ENCODE measurements at regions not wholly inside any gene's neighbourhood (a gene's known extent, or its start where the extent isn't known, plus 50 kb on each side); places are given as distances from the start of the nearest gene placed in this dataset.

DNA sequence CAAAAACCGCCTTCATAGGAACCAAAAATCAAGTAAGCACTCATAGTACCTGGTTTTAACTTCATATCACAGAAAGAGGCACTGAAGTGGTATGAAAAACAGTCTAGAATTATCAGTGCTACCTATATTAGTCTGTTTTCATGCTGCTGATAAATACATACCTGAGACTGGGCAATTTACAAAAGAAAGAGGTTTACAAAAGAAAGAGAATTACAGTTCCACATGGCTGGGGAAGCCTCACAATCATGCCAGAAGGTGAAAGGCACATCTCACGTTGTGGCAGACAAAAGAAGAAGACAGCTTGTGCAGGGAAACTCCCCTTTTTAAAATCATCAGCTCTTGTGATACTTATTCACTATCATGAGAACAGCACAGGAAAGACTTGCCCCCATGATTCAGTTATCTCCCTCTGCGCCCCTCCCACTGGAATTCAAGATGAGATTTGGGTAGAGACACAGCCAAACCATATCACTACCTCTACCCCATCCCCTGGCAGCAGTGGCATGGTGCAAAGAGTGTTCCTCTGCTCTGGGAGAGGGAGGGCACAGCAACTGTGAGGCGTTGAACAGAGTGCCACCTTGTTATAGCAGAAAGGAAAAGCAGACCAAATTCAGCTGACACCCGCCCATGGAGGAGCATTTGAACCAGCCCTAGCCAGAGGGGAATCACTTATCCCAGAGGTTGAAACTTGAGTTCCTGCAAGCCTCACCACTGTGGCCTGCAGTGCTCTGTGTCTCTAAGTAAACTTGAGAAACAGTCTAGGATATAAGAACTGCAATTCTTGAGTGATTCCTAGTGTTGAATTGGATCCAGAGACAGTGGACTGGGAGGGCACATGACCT is 61.9 kb upstream of the PTPRZ1 start:
- Histone ChIP-seq H3K4me1 (ENCODE audit: control insufficient read depth in 3 of 3, insufficient read depth in 2 of 3, low read depth in 1 of 3, low read length in 2 of 3) (no peaks in the 10 kb centered on the region), H3K27ac (ENCODE audit: low read depth in 1 of 3, low read length in 2 of 3) (no peak overlapping the region), H3K27me3 (ENCODE audit: control insufficient read depth in 3 of 3, insufficient read depth in 3 of 3, low read length in 3 of 3) (no peaks in the 10 kb centered on the region), H3K9me3 (ENCODE audit: control insufficient read depth in 2 of 2, insufficient read depth in 1 of 2, low read depth in 1 of 2, low read length in 1 of 2) (peaks cover 0 to 12% of the 10 kb centered on the region in 2 donors), H3K36me3 (ENCODE audit: control insufficient read depth in 3 of 3, insufficient read depth in 2 of 3, low read depth in 1 of 3, low read length in 3 of 3) (no peaks in the 10 kb centered on the region), H3K4me3 (ENCODE audit: low read depth in 1 of 3, low read length in 3 of 3) (no peak overlapping the region)
- FAIRE-seq (no peak), DNase-seq (no peak)
- WGBS, 3 donors, result 60 to 68% (median 61%) methylated on average over 5 of the region's 5 CpGs

DNA sequence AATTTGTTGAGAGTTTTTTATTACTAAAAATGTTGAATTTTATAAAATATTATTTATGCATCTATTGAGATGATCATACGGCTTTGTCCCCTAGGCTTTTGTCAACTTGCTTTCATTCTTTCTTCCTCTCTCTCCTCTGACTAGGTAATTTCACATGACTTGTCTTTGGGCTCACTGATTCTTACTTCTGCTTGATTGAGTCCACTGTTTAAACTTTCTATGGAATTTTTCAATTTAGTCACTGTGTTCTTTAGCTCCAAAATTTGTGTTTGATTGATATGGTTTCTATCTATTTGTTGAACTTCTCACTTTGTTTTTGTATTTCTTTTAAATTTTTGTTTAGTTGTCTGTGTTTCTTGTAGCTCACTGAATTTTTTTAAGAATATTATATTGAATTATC is 65.9 kb upstream of the PTPRZ1 start:
- no peak for FAIRE-seq

DNA sequence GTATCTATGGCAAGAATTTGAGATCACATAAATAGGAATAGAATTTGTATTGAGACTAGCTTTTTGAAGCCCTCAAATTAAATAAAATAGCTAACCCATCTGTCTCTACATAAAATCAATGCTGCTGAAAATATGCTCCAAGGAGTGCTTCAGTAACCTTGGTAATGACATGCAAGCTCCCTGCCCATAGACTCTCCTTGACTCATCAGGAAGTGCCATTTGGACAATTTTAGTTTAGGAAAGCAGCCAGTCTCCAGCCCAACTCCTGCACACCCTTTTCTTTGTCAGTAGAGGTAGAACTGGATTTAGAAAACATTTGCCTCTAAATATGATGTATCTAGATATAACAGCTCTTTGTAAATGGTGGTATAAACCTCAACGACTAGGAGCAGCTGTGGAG is 69.9 kb upstream of the PTPRZ1 start:
- H3K9me3 ChIP-seq (ENCODE audit: control insufficient read depth in 2 of 2, insufficient read depth in 1 of 2, low read depth in 1 of 2, low read length in 1 of 2), result peaks cover 0 to 12% of the 10 kb centered on the region in 2 donors
- DNase-seq, result no peak
- FAIRE-seq, result no peak
- H3K36me3 ChIP-seq (ENCODE audit: control insufficient read depth in 3 of 3, insufficient read depth in 2 of 3, low read depth in 1 of 3, low read length in 3 of 3), result no peaks in the 10 kb centered on the region
- H3K27ac ChIP-seq (ENCODE audit: low read depth in 1 of 3, low read length in 2 of 3), result no peak overlapping the region
- H3K27me3 ChIP-seq (ENCODE audit: control insufficient read depth in 3 of 3, insufficient read depth in 3 of 3, low read length in 3 of 3), result no peaks in the 10 kb centered on the region
- H3K4me1 ChIP-seq (ENCODE audit: control insufficient read depth in 3 of 3, insufficient read depth in 2 of 3, low read depth in 1 of 3, low read length in 2 of 3), result no peaks in the 10 kb centered on the region
- no peak overlapping the region for H3K4me3 ChIP-seq (ENCODE audit: low read depth in 1 of 3, low read length in 3 of 3)
- WGBS, 3 donors, result 42 to 66% (median 51%) methylated on average over 1 of the region's 1 CpG

More for the DNA sequence above, 65.9 kb upstream of the PTPRZ1 start:
- no peak for DNase-seq
- WGBS, 3 donors, result 90 to 100% (median 93%) methylated on average over 1 of the region's 1 CpG
- Histone ChIP-seq H3K27ac (ENCODE audit: low read depth in 1 of 3, low read length in 2 of 3) (no peak overlapping the region), H3K9me3 (ENCODE audit: control insufficient read depth in 2 of 2, insufficient read depth in 1 of 2, low read depth in 1 of 2, low read length in 1 of 2) (peaks cover 0 to 12% of the 10 kb centered on the region in 2 donors), H3K27me3 (ENCODE audit: control insufficient read depth in 3 of 3, insufficient read depth in 3 of 3, low read length in 3 of 3) (no peaks in the 10 kb centered on the region), H3K4me3 (ENCODE audit: low read depth in 1 of 3, low read length in 3 of 3) (no peak overlapping the region), H3K36me3 (ENCODE audit: control insufficient read depth in 3 of 3, insufficient read depth in 2 of 3, low read depth in 1 of 3, low read length in 3 of 3) (no peaks in the 10 kb centered on the region), H3K4me1 (ENCODE audit: control insufficient read depth in 3 of 3, insufficient read depth in 2 of 3, low read depth in 1 of 3, low read length in 2 of 3) (no peaks in the 10 kb centered on the region)

DNA sequence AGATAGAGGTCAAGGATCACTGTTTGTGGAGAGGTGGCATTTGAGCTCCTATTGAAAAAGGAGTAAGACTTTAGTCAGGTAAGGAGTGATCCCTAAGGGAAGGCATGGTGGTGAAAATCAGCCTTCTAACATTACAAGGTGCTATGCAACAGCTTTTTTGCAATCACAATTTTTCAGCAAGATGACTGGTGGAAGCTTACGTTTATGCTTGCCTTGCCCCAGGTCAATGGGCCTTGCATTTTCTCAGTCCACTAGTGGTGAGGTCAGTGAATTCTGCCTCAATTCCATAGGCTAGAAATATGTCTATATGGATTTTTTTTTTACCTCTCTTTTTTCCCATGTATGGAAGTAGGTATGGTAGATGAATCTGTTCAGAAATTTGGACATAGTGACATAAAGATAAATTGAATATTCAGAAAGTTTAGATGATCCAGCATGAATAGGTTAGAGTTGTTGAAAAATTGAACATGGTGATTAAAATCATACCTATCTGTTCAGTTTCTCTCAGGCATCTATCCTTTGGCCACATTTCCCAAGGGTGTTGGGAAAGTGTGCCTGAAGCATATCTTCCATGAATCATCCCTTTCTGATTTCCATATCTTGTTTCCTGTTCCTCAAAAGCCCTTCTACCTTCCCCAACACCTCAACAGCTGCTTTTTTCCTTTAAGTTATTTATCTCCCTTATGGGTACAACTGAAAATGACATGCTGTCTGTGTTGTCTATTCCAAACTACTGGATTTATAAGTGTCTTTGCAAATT is 71.9 kb upstream of the PTPRZ1 start:
- no peak overlapping the region for H3K27ac ChIP-seq (ENCODE audit: low read depth in 1 of 3, low read length in 2 of 3)
- DNase-seq (no peak), FAIRE-seq (no peak)
- no peaks in the 10 kb centered on the region for H3K9me3 ChIP-seq (ENCODE audit: control insufficient read depth in 2 of 2, insufficient read depth in 1 of 2, low read depth in 1 of 2, low read length in 1 of 2)
- no peaks in the 10 kb centered on the region for H3K36me3 ChIP-seq (ENCODE audit: control insufficient read depth in 3 of 3, insufficient read depth in 2 of 3, low read depth in 1 of 3, low read length in 3 of 3)
- no peak overlapping the region for H3K4me3 ChIP-seq (ENCODE audit: low read depth in 1 of 3, low read length in 3 of 3)
- H3K27me3 ChIP-seq (ENCODE audit: control insufficient read depth in 3 of 3, insufficient read depth in 3 of 3, low read length in 3 of 3), result no peaks in the 10 kb centered on the region
- no peaks in the 10 kb centered on the region for H3K4me1 ChIP-seq (ENCODE audit: control insufficient read depth in 3 of 3, insufficient read depth in 2 of 3, low read depth in 1 of 3, low read length in 2 of 3)
- WGBS, 3 donors, result 87 to 91% (median 89%) methylated on average over 1 of the region's 1 CpG

DNA sequence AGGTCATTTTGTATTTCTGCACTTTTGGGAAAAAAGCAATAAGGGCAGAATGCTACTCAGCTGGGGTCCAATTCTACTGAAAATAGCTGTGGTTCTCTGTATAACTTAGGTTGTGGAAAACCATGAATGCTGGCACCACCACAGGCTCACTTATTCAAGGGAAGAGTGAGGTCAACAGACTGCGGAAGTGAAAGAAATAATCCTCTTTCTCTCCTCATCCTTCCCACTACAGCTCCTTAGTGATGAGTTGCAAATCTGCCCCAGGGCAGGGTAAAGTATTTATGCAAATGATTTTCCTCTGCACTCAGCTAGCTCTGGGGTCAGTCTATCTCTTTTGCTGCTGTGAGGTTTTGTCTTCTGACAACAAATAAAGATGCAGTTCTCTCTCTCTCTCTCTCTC is 74.1 kb upstream of the PTPRZ1 start:
- Histone ChIP-seq H3K27me3 (ENCODE audit: control insufficient read depth in 3 of 3, insufficient read depth in 3 of 3, low read length in 3 of 3) (no peaks in the 10 kb centered on the region), H3K4me3 (ENCODE audit: low read depth in 1 of 3, low read length in 3 of 3) (no peak overlapping the region), H3K36me3 (ENCODE audit: control insufficient read depth in 3 of 3, insufficient read depth in 2 of 3, low read depth in 1 of 3, low read length in 3 of 3) (no peaks in the 10 kb centered on the region), H3K27ac (ENCODE audit: low read depth in 1 of 3, low read length in 2 of 3) (no peak overlapping the region), H3K9me3 (ENCODE audit: control insufficient read depth in 2 of 2, insufficient read depth in 1 of 2, low read depth in 1 of 2, low read length in 1 of 2) (no peaks in the 10 kb centered on the region), H3K4me1 (ENCODE audit: control insufficient read depth in 3 of 3, insufficient read depth in 2 of 3, low read depth in 1 of 3, low read length in 2 of 3) (no peaks in the 10 kb centered on the region)
- FAIRE-seq, result no peak
- 54 to 93% (median 87%) methylated on average over 1 of the region's 1 CpG for WGBS, 3 donors
- DNase-seq, result no peak

GRCh38 chr7:121798453-121798840 is 74.5 kb upstream of the PTPRZ1 start:
- H3K9me3 ChIP-seq (ENCODE audit: control insufficient read depth in 2 of 2, insufficient read depth in 1 of 2, low read depth in 1 of 2, low read length in 1 of 2), result no peaks in the 10 kb centered on the region
- H3K36me3 ChIP-seq (ENCODE audit: control insufficient read depth in 3 of 3, insufficient read depth in 2 of 3, low read depth in 1 of 3, low read length in 3 of 3), result no peaks in the 10 kb centered on the region
- no peak overlapping the region for H3K27ac ChIP-seq (ENCODE audit: low read depth in 1 of 3, low read length in 2 of 3)
- FAIRE-seq (no peak), DNase-seq (no peak)
- no peak overlapping the region for H3K4me3 ChIP-seq (ENCODE audit: low read depth in 1 of 3, low read length in 3 of 3)
- WGBS, 3 donors, result 87 to 97% (median 93%) methylated on average over 2 of the region's 2 CpGs
- H3K27me3 ChIP-seq (ENCODE audit: control insufficient read depth in 3 of 3, insufficient read depth in 3 of 3, low read length in 3 of 3), result no peaks in the 10 kb centered on the region
- H3K4me1 ChIP-seq (ENCODE audit: control insufficient read depth in 3 of 3, insufficient read depth in 2 of 3, low read depth in 1 of 3, low read length in 2 of 3), result no peaks in the 10 kb centered on the region

DNA sequence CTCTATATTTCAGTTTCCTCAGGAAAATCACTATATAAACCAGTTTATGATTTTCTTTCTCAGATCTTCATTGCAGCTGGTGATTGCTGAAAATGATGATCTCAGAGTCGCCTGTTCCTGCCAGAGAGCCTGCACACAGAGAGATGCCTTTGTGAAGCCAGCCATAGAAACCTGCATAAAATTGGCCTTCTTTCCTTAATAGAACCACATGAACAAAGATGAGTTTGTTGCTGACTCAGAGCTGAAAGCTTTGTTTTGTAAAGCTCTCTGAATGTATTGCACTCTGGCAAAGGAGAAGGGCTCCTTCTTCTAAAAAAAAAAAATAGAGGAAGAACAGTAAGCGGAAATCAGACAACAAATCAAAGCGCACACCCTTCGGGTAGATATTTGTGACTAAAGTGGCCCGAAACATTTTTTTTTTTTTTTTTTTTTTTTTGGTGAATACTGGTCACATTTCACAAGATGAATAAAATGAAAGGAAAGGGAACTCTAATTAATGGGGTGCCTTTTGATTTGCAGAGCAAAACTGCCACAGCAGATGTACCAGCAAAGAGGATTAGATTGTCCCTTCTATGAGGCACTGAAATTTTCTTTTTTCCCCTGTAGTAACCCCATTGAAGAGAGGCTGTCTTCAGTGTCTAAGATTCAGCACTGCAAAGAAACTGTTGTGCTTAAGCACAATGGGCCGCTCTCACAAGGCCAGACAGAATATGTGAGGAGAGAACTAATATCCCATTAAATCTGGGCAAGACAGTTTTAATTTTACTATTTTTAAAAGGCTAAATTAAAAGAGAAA is 75.1 kb upstream of the PTPRZ1 start:
- no peak overlapping the region for H3K27ac ChIP-seq (ENCODE audit: low read depth in 1 of 3, low read length in 2 of 3)
- no peaks in the 10 kb centered on the region for H3K36me3 ChIP-seq (ENCODE audit: control insufficient read depth in 3 of 3, insufficient read depth in 2 of 3, low read depth in 1 of 3, low read length in 3 of 3)
- H3K4me3 ChIP-seq (ENCODE audit: low read depth in 1 of 3, low read length in 3 of 3), result no peak overlapping the region
- no peaks in the 10 kb centered on the region for H3K9me3 ChIP-seq (ENCODE audit: control insufficient read depth in 2 of 2, insufficient read depth in 1 of 2, low read depth in 1 of 2, low read length in 1 of 2)
- H3K4me1 ChIP-seq (ENCODE audit: control insufficient read depth in 3 of 3, insufficient read depth in 2 of 3, low read depth in 1 of 3, low read length in 2 of 3), result no peaks in the 10 kb centered on the region
- no peaks in the 10 kb centered on the region for H3K27me3 ChIP-seq (ENCODE audit: control insufficient read depth in 3 of 3, insufficient read depth in 3 of 3, low read length in 3 of 3)
- 80 to 94% (median 84%) methylated on average over 6 of the region's 6 CpGs for WGBS, 3 donors
- FAIRE-seq (no peak), DNase-seq (no peak)

GRCh38 chr7:121796936-121797656 is 75.9 kb upstream of the PTPRZ1 start:
- H3K4me1 ChIP-seq (ENCODE audit: control insufficient read depth in 3 of 3, insufficient read depth in 2 of 3, low read depth in 1 of 3, low read length in 2 of 3), result no peaks in the 10 kb centered on the region
- H3K9me3 ChIP-seq (ENCODE audit: control insufficient read depth in 2 of 2, insufficient read depth in 1 of 2, low read depth in 1 of 2, low read length in 1 of 2), result no peaks in the 10 kb centered on the region
- FAIRE-seq (no peak), DNase-seq (no peak)
- no peaks in the 10 kb centered on the region for H3K36me3 ChIP-seq (ENCODE audit: control insufficient read depth in 3 of 3, insufficient read depth in 2 of 3, low read depth in 1 of 3, low read length in 3 of 3)
- 74 to 80% (median 74%) methylated on average over 7 of the region's 7 CpGs for WGBS, 3 donors
- no peaks in the 10 kb centered on the region for H3K27me3 ChIP-seq (ENCODE audit: control insufficient read depth in 3 of 3, insufficient read depth in 3 of 3, low read length in 3 of 3)
- no peak overlapping the region for H3K27ac ChIP-seq (ENCODE audit: low read depth in 1 of 3, low read length in 2 of 3)
- H3K4me3 ChIP-seq (ENCODE audit: low read depth in 1 of 3, low read length in 3 of 3), result no peak overlapping the region

Measured in small intestine (tissue), 7 donors.